NCI-H187 (cell line): ENCODE measurements at regions not wholly inside any gene's neighbourhood (a gene's known extent, or its start where the extent isn't known, plus 50 kb on each side); places are given as distances from the start of the nearest gene placed in this dataset.
"Not testable (repeated sequence)": the region's sequence is repeated elsewhere in the genome, so short reads cannot be mapped to it uniquely, and the experiment has no call there.

Experiments used
- DNase-seq, 2 experiments: peaks; one replicate each; lab custom pipeline; 2025; lab: John Stamatoyannopoulos, UW

DNA sequence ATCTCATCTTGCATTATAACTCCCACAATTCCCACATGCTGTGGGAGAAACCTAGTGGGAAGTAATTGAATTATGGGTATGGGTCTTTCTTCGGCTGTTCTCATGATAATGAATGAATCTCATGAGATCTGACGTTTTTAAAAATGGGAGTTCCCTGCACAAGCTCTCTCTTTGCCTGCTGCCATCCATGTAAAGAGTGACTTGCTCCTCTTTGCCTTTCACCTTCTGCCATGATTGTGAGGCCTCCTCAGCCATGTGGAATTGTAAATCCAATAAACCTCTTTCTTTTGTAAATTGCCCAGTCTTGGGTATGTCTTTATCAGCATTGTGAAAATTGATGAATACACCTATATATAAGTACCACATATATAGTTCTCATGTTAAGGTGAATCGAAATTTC is 961.7 kb upstream of the COX7C start:
- no peak for DNase-seq

DNA sequence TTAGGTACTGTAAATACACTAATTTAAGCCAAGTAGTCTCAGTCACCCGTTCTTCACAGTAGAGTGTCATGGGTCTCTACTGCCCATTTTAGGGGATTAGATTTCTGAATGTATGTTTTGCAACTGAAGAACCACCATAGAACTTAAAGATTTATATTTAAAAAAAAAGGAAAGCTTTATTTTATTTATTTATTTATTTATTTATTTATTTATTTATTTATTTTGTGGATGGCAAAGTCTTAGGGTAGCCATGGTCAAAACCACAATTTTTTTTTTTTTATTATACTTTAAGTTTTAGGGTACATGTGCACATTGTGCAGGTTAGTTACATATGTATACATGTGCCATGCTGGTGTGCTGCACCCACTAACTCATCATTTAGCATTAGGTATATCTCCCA is 960.4 kb upstream of the COX7C start:
- DNase-seq: not testable (repeated sequence)

DNA sequence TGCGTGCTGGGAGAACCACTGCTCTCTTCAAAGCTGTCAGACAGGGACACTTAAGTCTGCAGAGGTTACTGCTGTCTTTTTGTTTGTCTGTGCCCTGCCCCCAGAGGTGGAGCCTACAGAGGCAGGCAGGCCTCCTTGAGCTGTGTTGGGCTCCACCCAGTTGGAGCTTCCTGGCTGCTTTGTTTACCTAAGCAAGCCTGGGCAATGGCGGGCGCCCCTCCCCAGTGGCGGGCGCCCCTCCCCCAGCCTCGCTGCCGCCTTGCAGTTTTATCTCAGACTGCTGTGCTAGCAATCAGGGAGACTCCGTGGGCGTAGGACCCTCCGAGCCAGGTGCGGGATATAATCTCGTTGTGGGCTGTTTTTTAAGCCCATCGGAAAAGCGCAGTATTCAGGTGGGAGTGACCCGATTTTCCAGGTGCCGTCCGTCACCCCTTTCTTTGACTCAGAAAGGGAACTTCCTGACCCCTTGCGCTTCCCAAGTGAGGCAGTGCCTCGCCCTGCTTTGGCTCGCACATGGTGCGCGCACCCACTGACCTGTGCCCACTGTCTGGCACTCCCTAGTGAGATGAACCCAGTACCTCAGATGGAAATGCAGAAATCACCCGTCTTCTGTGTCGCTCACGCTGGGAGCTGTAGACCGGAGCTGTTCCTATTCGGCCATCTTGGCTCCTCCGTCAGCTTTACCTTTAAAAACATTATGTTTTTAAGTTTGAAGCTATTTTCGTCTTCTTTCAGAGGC is 954.6 kb upstream of the COX7C start:
- not testable (repeated sequence) for DNase-seq

DNA sequence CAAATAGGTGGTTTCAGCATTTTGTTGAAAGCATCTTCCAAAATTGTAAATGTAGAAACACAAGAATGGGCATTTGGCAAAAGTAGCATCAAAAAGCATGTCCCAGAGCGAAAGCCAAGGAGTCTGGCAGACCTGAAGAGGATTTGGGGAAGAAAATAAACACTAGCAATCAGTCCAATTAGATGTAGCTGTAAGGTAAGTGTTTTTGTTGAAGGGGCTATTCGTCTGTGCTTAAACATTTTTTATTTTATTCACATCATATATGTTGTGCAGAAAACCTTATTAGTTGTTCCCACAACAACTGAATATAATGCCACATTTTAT is 954.1 kb upstream of the COX7C start:
- peak in 1 of 2 experiments; percentile 14 for DNase-seq

DNA sequence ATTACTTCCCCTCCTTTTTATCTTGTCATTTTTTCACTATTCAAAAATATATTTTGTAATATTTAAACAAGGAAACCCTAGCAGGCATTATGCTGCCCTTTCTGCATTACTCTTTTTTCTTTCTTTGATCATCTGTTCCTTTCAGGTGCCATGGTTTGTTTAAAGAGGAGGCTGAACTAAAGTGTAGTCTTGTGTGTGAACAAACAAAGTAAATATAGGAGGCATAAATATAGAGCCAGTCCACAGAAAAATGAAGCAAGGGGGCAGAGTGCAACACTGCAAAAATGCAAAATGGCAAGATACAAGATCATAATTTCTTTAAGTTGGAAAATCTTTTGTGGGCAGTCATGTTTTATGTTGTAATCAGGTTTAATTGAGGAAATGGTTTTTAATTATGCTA is 947.3 kb upstream of the COX7C start:
- no peak for DNase-seq

DNA sequence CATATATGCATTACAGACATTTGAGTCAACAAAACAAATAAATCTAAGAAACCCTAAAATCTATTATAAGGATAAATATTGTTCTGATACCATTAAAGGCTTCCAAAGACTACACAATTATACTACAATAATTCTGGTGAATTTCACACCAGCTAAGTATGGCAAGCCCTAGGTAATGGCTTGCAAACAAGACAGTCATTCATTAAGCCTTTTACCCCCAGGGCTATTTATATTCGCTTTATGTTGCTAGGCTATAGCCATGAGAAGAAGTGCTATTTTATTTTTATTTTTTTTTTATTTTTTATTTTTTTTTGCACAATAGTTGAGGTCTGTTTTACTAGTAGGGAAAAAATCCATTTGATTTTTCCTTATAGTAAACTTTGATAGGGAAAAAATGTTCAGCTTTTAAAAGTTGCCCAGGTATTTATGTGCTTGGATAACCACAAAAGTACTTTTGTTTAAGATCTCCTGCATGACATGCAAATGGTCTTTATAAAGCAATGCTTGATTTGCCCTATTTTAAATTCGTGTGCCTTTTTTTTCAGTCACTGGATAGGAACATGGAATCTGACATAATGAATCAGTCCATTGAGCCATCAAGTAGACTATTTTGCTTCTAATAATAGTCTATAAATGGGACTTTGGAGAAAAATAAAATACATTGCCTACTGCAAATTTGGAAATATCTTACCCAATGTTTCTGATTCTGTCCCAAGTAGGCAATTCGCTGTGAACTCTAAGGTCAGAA is 946.3 kb upstream of the COX7C start:
- DNase-seq: no peak

DNA sequence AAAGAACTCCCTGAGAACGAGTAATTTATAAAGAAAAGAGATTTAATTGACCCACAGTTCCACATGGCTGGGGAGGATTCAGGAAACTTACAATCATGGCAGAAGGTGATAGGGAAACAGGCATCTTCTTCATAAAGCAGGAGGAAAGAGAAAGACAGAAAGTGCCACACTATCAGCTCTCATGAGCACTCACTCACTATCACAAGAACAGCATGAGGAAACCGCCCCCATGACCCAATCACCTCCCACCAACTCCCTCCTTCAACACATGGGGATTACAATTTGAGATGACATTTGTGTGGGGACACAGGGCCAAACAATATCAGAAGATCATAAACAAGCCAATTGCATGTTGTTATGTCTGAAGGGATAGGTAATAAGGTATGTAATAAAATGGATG is 935.9 kb upstream of the COX7C start:
- no peak for DNase-seq

DNA sequence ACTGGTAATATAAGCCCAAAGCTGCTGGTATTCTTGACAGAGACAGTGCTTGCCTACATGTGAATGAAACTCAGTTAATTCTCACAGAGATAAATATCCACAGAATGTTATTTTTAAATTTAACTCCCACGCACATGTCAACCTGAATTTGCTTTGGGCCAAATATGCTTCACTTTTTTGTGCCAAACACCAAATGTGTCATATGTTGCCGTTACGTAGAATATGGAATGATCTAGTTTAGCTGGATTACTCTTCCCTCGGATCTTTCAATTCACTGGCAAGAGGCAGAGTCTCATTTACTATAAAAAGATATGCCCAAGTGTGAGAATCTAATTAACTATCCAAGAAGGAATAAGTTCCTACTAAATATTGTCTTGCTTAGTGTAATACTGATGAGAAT is 933.4 kb upstream of the COX7C start:
- no peak for DNase-seq

DNA sequence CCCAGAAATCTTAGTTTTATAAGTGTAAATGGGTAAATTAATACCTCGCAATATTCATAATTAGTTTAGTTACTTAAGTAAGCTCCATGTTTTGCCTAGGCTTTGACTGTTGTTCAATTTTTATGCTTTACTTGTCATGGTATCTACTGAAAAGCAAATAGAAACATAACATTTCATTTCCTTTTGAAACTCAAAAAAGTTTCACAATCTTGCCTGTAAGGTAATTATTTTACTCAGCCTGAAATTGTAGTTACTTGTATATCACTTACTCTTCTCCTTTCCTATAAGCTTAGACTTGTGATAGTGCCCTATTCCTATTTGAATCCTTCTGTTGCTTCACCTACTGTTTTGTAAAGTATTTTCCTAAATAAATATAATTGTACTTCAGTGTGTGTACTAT is 914.4 kb upstream of the COX7C start:
- DNase-seq: no peak

DNA sequence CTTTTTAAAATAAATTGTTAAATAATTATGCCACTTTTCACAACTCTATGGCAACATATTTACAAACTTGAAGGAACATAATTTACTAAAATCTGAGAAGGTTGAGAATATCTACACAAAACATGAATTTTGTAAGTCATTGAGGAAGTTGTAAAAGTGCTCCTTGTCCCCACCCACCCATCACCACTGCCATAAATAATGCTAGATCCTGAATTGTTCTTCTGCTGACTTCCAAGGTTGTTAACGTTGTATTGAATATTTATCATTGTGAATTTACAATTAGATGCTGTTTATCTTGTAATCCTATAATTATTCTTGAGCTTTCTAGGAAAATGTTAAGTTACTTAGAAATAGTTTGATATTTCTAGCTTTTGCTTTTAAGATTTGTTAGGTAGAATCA is 908.0 kb upstream of the COX7C start:
- no peak for DNase-seq

DNA sequence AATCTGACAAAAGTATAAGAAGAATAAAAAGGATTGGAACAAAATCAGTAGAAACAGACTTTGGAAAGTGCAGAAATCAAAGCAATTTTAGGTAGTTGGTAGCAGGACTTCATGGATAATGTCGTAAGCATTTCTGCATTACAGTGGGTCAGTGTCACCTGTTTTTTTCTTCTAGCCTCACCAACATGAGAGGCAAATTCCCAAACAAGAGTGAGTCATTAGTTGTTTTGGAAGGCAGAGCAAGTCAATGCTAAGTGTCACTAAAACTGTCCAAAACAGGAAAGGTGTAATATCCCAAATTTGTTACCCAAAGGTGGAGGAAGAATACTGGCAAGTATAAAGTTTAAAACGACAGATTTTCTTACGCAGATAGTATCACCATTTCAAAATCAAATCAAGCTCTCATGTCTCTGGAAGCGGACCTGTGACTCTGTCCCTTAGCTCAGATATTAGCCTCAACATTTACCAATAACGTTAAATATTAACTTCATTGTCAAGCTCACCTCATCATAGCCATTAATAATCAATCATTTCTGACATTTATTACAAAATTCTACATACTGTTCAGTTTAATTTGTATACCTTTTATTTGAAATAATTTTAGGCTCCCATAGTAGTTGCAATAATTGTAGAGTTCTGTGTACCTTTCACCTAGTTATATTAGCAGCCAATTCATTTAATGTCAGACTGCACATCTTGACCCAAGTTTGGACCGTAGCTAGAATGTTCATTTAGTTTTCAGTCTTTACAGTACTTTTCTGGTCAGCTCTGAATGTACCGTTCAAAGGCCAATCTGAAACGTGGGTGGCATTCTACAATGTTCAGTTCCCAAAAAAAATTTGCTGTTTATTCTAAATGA is 901.2 kb upstream of the COX7C start:
- DNase-seq: no peak

DNA sequence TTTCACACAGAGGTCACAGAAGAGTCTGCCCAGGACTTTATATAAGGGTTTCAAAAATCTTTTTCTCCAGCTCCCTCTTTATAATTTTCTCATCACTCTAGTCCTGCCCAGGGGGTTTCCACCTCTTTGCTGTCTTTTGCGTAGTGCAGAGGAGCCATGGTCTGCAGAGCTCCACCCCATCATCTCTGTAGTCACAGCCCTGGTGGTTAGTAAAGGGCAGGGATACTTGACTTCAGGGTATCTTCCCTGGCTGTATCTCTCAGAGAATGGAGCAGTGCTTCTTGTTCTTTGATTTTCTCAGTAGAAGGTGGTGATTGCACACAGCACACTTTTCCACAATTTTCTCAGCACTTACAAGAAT is 900.6 kb upstream of the COX7C start:
- no peak for DNase-seq

DNA sequence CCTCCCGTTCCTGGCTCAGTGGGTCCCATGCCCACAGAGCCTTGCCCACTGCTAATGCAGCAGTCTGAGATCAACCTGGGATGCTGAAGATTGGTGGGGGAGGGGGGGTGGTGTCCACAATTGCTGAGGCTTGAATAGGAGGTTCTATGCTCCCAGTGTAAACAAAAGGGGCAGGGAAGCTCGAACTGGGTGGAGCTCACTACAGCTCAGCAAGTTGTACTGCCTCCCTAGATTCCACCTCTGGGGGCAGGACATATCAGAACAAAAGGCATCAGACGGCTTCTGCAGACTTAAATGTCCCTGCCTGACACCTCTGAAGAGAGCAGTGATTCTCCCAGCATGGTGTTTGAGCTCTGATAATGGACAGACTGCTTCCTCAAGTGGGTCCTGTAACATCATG is 885.6 kb upstream of the COX7C start:
- DNase-seq: no peak

DNA sequence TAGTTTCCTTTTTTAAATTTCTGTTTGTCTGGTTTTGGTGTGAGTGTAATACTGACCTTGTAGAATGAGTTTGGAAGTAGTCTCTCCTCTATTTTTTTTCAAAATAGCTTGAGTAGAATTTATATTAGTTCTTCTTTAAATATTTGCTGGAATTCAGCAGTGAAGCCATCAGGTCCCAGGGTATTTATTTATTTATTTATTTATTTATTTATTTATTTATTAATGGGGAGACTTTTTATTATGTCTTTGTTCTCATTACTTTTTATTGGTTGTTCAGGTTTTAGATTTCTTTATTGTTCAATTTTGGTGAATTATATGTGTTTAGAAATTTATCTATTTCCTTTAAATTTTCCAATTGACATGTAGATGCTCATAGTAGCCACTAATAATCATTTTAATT is 875.8 kb upstream of the COX7C start:
- no peak for DNase-seq

DNA sequence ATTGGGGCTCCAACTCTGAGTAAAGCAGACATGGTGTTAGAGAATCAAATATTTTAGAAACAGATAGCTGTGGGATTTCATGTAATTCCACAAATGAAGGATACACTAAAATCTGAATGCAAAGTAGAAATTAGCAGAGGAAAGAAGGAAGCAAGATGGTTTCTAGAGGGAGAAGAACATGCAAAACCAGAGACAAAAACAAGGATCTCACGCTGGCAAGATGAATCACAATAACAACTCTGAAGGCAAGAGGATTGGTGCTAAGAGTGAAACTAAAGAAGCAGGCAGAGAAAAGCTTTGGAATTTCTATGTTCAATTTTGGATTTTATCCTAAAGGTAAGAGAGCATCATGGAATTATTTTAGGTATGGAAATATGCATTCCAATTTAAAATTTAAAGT is 857.2 kb upstream of the COX7C start:
- DNase-seq: no peak

DNA sequence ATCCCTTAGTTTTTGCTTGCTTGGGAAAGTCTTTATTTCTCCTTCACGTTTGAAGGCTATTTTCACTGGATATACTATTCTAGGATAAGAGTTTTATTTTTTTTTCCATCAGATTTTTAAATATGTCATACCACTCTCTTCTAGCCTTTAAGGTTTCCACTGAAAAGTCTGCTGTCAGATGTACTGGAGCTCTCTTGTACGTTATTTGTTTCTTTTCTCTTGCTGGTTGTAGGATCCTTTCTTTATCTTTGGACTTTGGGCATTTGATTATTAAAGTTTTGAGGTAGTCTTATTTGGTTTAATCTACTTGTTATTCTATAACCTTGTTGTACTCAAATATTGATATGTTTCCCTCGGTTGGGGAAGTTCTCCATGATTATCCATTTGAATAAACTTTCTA is 848.4 kb upstream of the COX7C start:
- no peak for DNase-seq

DNA sequence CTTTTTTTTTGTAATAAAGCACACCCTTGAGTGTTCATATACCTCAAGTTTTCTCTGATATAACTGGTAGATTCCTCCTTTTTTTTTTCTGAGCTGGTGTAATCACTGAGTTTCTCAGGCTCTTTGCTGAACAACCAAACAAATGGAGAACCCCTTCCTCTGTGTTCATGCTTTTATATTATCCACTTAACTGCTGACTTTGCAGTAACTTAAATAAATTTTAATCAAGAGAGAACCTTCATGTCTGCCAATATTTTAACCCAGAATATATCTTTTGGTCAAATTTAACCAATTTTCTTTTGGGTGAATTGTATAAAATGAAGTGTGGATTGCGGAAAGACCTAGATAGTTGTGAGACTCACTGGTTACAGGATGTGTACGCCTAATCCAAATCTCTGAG is 833.0 kb upstream of the COX7C start:
- no peak for DNase-seq

DNA sequence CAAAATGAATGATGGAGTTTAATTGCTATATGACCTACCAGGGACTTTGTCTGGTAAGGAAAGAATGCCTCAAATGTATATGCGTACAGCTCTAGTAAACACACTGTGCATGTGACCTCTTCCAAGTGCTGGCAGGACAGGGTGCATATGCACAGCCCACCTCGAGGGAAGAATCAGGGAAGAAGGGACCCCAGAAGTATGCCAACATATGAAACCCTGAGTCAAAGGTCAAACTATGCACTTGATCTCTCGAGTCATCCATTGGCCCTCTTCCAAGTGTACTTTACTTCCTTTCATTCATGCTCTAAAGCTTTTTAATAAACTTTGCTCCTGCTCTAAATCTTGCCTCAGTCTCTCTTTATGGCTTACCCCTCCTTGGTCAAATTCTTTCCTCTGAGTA is 804.6 kb upstream of the COX7C start:
- DNase-seq: no peak

DNA sequence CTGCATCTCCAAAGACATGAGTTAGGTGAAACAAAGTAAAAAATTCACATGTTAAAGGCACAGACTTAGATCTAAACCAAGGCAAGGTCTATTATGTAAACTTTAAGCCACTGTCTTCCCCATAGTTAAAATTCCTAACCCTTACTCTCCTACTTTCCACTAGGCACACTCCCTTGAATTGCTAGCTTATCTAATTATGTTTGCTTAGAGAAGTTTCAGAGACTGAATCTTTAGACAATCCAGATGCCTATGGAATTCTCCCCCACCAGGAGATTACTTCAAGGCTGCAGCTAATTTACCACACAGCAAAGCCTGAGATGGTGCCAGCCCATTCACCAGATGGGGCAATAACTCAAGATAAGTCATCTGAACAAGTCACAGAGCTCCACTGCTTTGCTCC is 803.1 kb upstream of the COX7C start:
- DNase-seq: no peak

DNA sequence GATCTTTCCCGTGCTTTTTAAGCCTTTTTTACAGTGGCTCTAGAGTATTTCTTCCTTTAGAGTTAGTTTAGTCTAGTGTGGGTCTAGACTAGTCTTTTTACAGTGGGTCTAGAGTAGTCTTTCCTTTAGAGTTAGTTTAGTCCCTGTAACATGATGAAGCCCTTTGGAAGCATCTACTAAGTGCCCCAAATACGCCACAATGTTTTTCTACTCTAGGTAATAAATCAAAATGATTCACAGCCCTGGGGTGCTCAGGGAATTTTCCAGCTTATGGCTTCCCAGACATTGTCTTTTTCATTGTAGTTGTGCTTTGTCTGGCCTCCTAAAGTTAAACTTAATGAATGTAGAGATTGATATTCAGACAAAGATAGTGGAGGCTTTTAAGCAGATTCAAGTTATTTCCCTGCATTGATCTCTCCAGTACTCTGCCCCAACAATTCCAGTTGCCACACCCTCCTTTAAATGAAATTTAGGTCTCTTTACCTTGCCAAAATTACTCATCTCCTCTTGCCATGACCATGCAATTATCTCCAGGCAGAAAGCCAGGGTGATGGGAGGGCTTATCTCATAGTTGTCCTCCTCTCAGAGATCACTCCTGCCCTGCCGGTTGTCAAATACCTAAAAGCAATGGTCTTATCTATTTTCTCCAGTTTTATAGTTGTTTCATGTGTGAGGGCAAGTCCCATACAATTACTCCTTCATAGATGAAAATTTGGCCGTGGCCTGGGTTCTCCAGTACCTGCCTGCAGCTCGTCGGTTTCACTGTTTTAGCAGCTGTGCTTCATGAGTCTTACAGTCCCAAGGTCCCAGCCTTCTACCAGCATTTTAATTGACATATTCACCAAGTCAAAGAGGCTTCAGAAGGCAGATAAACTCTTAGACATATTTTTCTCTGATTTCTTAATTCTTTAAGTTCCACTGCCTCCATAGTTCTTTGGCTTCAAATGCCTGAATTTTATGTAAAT is 794.0 kb upstream of the COX7C start:
- no peak for DNase-seq

DNA sequence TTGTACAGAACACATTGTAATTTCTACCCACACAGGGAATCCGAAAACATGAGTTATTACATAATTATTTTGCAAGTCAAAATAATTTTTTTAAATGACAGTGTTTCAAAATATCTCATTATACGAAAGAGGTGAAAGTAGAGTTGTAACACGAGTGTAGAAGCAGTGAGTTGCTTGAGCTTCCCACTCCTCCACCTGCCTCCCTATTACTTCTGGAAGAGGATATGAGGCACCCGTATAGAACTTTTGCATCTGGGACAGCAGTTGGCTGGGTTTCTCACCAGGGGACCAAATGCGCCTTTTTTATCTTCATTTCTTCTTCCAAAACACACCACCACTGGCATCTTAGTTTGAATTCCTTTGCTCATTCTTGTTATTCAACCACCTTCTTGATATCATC is 779.0 kb upstream of the COX7C start:
- no peak for DNase-seq

DNA sequence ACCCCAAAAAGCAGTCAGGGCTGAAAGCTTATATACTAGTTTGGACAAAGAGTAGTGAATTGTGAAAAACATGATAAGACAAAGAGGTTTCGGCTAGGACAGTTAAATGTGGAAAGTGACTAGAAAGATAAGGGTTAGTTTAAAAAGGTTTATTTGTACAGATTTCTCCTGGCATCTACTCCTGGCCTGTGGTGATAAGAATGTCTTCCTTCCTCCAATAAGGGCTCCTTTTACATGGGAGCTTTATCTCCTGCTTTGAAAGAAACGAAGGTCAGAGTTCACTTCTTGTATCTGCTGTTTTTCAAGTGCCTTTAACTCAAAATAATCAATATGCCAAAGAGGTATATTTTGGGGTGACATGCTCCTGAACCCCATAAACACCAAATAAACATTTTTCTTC is 776.1 kb upstream of the COX7C start:
- no peak for DNase-seq
